ENCODE measurements at regions not wholly inside any gene's neighbourhood (a gene's known extent, or its start where the extent isn't known, plus 50 kb on each side); places are given as distances from the start of the nearest gene placed in this dataset.
A peak's percentile ranks its signal among the peaks of the same experiment; 100 is the strongest.
"Not testable (repeated sequence)": the region's sequence is repeated elsewhere in the genome, so short reads cannot be mapped to it uniquely, and the experiment has no call there.

DNA sequence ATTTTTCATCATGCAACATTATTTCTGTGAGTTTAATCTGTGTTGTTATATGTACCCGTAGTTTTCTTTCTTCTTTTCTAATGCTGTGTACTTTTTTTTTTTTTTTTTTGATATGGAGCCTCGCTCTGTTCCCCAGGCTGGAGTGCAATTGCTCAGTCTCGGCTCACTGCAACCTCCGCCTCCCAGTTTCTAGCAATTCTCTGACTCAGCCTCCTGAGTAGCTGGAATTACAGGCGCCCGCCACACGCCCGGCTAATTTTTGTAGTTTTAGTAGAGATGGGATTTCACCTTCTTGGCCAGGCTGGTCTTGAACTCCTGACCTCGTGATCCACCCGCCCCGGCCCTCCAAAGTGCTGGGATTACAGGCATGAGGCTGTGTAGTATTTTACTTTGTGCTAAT is 155.4 kb downstream of the GALR1 start:
- ATAC-seq (ENCODE audit: insufficient read depth, low read depth), result no peak
- H4K20me1 ChIP-seq (ENCODE audit: insufficient read depth, low read length), result no peaks in the 10 kb centered on the region

DNA sequence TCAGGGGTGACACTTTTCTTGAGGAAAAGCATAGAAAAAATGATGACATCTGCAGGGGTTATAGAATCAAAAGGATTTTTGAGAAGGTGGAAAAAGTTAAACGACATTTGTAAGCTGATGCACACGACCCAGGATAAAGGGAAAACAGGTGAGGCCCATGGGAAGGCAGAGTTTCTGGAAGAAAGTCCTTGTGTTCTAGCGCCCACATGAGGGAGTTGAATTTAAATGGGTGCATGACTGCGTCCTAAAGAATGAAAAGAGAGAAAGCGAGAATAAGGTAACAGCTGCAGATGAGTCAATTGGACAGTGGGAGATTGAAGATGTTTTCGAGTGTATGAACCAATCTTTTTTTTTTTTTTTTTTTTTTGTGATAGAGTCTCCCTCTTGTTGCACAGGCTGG is 158.1 kb downstream of the GALR1 start:
- H3K4me1 ChIP-seq (ENCODE audit: insufficient read depth, low read length), result no peaks in the 10 kb centered on the region
- no peak for DNase-seq
- no peaks in the 10 kb centered on the region for H4K20me1 ChIP-seq (ENCODE audit: insufficient read depth, low read length)
- H3K27ac ChIP-seq (ENCODE audit: low read length), result no peak overlapping the region
- no peaks in the 10 kb centered on the region for H3K79me2 ChIP-seq (ENCODE audit: insufficient read depth, low read length)
- H3K27me3 ChIP-seq (ENCODE audit: insufficient read depth, low read length, poor library complexity), result no peaks in the 10 kb centered on the region
- TF ChIP-seq, protein P1, sequence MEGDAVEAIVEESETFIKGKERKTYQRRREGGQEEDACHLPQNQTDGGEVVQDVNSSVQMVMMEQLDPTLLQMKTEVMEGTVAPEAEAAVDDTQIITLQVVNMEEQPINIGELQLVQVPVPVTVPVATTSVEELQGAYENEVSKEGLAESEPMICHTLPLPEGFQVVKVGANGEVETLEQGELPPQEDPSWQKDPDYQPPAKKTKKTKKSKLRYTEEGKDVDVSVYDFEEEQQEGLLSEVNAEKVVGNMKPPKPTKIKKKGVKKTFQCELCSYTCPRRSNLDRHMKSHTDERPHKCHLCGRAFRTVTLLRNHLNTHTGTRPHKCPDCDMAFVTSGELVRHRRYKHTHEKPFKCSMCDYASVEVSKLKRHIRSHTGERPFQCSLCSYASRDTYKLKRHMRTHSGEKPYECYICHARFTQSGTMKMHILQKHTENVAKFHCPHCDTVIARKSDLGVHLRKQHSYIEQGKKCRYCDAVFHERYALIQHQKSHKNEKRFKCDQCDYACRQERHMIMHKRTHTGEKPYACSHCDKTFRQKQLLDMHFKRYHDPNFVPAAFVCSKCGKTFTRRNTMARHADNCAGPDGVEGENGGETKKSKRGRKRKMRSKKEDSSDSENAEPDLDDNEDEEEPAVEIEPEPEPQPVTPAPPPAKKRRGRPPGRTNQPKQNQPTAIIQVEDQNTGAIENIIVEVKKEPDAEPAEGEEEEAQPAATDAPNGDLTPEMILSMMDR (IDR thresholded peaks at IDR 0.05; ENCODE audit: borderline replicate concordance, extremely low read depth, low read length, poor library complexity, severe bottlenecking), result peak; percentile 4
- no peak for TF ChIP-seq EZH2 (IDR thresholded peaks at IDR 0.05; ENCODE audit: borderline replicate concordance, low read depth, low read length, severe bottlenecking)
- ATAC-seq (ENCODE audit: insufficient read depth, low read depth), result no peak
- no peaks in the 10 kb centered on the region for H3K36me3 ChIP-seq (ENCODE audit: insufficient read depth, low read length)
- H3K9ac ChIP-seq (ENCODE audit: low read depth, low read length), result no peak overlapping the region
- no peak overlapping the region for H2AFZ ChIP-seq (ENCODE audit: low read depth, low read length)
- H3K4me2 ChIP-seq (ENCODE audit: insufficient read depth, low read length), result no peak overlapping the region
- H3K9me3 ChIP-seq (ENCODE audit: insufficient read depth, low read length, severe bottlenecking), result no peaks in the 10 kb centered on the region
- no peak overlapping the region for H3K4me3 ChIP-seq (ENCODE audit: low read depth in 1 of 2, low read length in 2 of 2)

More for the DNA sequence above, 155.4 kb downstream of the GALR1 start:
- no peak for DNase-seq
- Histone ChIP-seq H3K27ac (ENCODE audit: low read length) (no peak overlapping the region), H3K79me2 (ENCODE audit: insufficient read depth, low read length) (no peaks in the 10 kb centered on the region), H2AFZ (ENCODE audit: low read depth, low read length) (no peak overlapping the region), H3K9ac (ENCODE audit: low read depth, low read length) (no peak overlapping the region), H3K4me2 (ENCODE audit: insufficient read depth, low read length) (no peak overlapping the region), H3K4me3 (ENCODE audit: low read depth in 1 of 2, low read length in 2 of 2) (no peak overlapping the region), H3K4me1 (ENCODE audit: insufficient read depth, low read length) (peaks cover 8% of the 10 kb centered on the region), H3K36me3 (ENCODE audit: insufficient read depth, low read length) (no peaks in the 10 kb centered on the region), H3K9me3 (ENCODE audit: insufficient read depth, low read length, severe bottlenecking) (peaks cover 3% of the 10 kb centered on the region), H3K27me3 (ENCODE audit: insufficient read depth, low read length, poor library complexity) (no peaks in the 10 kb centered on the region)
- TF ChIP-seq, protein P1 (IDR thresholded peaks at IDR 0.05; ENCODE audit: borderline replicate concordance, extremely low read depth, low read length, poor library complexity, severe bottlenecking), result no peak
- TF ChIP-seq EZH2 (IDR thresholded peaks at IDR 0.05; ENCODE audit: borderline replicate concordance, low read depth, low read length, severe bottlenecking), result no peak

DNA sequence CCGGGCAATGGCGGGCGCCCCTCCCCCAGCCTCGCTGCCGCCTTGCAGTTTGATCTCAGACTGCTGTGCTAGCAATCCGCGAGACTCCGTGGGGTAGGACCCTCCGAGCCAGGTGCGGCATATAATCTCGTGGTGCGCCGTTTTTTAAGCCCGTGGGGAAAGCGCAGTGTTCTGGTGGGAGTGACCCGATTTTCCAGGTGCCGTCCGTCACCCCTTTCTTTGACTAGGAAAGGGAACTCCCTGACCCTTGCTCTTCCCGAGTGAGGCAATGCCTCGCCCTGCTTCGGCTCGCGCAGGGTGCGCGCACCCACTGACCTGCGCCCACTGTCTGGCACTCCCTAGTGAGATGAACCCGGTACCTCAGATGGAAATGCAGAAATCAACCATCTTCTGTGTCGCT is 171.9 kb downstream of the GALR1 start:
- not testable (repeated sequence) for H3K4me3 ChIP-seq (ENCODE audit: low read depth in 1 of 2, low read length in 2 of 2); H3K36me3 ChIP-seq (ENCODE audit: insufficient read depth, low read length); H3K4me1 ChIP-seq (ENCODE audit: insufficient read depth, low read length); H4K20me1 ChIP-seq (ENCODE audit: insufficient read depth, low read length); H3K27ac ChIP-seq (ENCODE audit: low read length); H3K9me3 ChIP-seq (ENCODE audit: insufficient read depth, low read length, severe bottlenecking); H3K9ac ChIP-seq (ENCODE audit: low read depth, low read length); H3K4me2 ChIP-seq (ENCODE audit: insufficient read depth, low read length); H3K79me2 ChIP-seq (ENCODE audit: insufficient read depth, low read length); DNase-seq; H2AFZ ChIP-seq (ENCODE audit: low read depth, low read length); H3K27me3 ChIP-seq (ENCODE audit: insufficient read depth, low read length, poor library complexity); ATAC-seq (ENCODE audit: insufficient read depth, low read depth)

DNA sequence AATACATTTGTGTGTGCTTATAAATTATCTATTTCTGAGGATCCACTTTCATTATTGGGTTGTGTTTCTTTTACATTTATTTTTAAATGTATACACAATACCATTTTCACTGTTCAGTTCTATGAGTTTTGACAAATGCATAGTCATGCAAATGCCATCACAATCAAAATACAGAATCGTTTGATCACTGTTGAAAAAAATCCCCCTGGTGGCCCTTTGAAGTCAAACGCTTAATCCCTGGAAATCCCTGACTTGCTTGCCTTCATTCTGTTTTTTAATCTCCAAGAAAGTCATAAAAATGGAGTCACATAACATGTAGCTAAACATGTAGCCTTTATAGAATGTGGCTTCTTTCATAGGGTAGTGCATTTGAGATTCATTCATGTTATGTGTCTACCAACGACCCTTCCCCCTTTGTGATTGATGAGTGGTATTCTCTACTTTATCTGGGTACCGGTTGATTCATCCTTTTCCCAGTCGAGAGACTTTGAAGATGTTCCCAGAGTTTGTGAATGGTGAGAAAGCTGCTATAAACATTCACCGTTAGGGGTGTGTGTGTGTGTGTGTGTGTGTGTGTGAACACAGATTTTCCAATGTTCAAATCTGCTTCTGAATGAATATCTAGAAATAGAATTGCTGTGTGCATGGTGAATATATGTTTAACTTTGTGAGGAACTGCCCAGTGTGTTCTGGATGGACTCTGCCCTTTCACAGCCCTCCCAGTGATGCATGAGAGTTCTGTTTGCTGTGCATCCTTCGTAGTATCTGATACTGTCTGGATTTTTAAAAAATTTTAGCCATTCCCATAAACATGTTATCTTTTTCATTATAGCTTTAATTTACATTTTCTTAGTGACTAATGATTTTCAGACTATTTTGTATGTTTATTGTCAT is 173.6 kb downstream of the GALR1 start:
- DNase-seq (no peak), ATAC-seq (ENCODE audit: insufficient read depth, low read depth) (no peak; the same call in 2 of the 3 replicates)
- no peak overlapping the region for H2AFZ ChIP-seq (ENCODE audit: low read depth, low read length)
- no peak overlapping the region for H3K4me2 ChIP-seq (ENCODE audit: insufficient read depth, low read length)
- no peak overlapping the region for H3K9ac ChIP-seq (ENCODE audit: low read depth, low read length)
- no peak for TF ChIP-seq EZH2 (IDR thresholded peaks at IDR 0.05; ENCODE audit: borderline replicate concordance, low read depth, low read length, severe bottlenecking)
- TF ChIP-seq, protein P1 (IDR thresholded peaks at IDR 0.05; ENCODE audit: borderline replicate concordance, extremely low read depth, low read length, poor library complexity, severe bottlenecking), result peak; percentile 51
- H3K27me3 ChIP-seq (ENCODE audit: insufficient read depth, low read length, poor library complexity), result no peaks in the 10 kb centered on the region
- H3K4me1 ChIP-seq (ENCODE audit: insufficient read depth, low read length), result no peaks in the 10 kb centered on the region
- H3K4me3 ChIP-seq (ENCODE audit: low read depth in 1 of 2, low read length in 2 of 2), result no peak overlapping the region
- H4K20me1 ChIP-seq (ENCODE audit: insufficient read depth, low read length), result no peaks in the 10 kb centered on the region
- H3K27ac ChIP-seq (ENCODE audit: low read length), result no peak overlapping the region
- H3K79me2 ChIP-seq (ENCODE audit: insufficient read depth, low read length), result no peaks in the 10 kb centered on the region
- H3K36me3 ChIP-seq (ENCODE audit: insufficient read depth, low read length), result no peaks in the 10 kb centered on the region
- no peaks in the 10 kb centered on the region for H3K9me3 ChIP-seq (ENCODE audit: insufficient read depth, low read length, severe bottlenecking)

Data from DND-41 (cell line).